Mesendoderm (in vitro differentiated cells): ENCODE measurements at regions not wholly inside any gene's neighbourhood (a gene's known extent, or its start where the extent isn't known, plus 50 kb on each side); places are given as distances from the start of the nearest gene placed in this dataset. TPM values are rescaled to one million over a fixed set of nuclear protein-coding genes. Genes with fewer than 3 reads are reported as not detected.
A peak's percentile ranks its signal among the peaks of the same experiment; 100 is the strongest.
"Not testable (repeated sequence)": the region's sequence is repeated elsewhere in the genome, so short reads cannot be mapped to it uniquely, and the experiment has no call there.

Experiments
- DNase-seq: peaks from one replicate; pipeline ENCODE4 v3.0.0; 2013
- H2AK5ac ChIP-seq: 2 replicates; pipeline ENCODE4 v1.6.1; 2013; ENCODE audit warnings: low read length, inconsistent platforms
- H2BK120ac ChIP-seq: 2 replicates; pipeline ENCODE4 v1.6.1; 2013; ENCODE audit warnings: low read depth, mild to moderate bottlenecking, low read length, moderate library complexity, mixed read lengths
- H2BK15ac ChIP-seq: replicated peaks from 2 replicates; pipeline ENCODE4 v1.6.1; 2013; ENCODE audit warnings: low read depth, mild to moderate bottlenecking, moderate library complexity
- H2BK5ac ChIP-seq: 2 replicates; pipeline ENCODE4 v1.6.1; 2013; ENCODE audit warnings: low read length, inconsistent platforms
- H3K18ac ChIP-seq: 2 replicates; pipeline ENCODE4 v1.6.1; 2013; ENCODE audit warnings: mild to moderate bottlenecking, low read length, mixed read lengths
- H3K23ac ChIP-seq: one replicate; pipeline ENCODE4 v1.6.1; 2013; ENCODE audit warnings: low read length
- H3K27ac ChIP-seq: 2 replicates; pipeline ENCODE4 v1.5.1; 2013; ENCODE audit warnings: low read depth, mild to moderate bottlenecking, inconsistent platforms, low read length, moderate library complexity
- H3K27me3 ChIP-seq: 2 replicates; pipeline ENCODE4 v1.6.1; 2013; ENCODE audit warnings: low read length, control low read depth, mild to moderate bottlenecking, inconsistent platforms; ENCODE audit not compliant: insufficient read depth, poor library complexity
- H3K36me3 ChIP-seq: 2 replicates; pipeline ENCODE4 v1.6.1; 2013; ENCODE audit warnings: low read length, inconsistent platforms; ENCODE audit not compliant: control insufficient read depth, insufficient read depth
- H3K4ac ChIP-seq: one replicate; pipeline ENCODE4 v1.6.1; 2013; ENCODE audit warnings: low read depth, mild to moderate bottlenecking, low read length, moderate library complexity
- H3K4me1 ChIP-seq: 2 replicates; pipeline ENCODE4 v1.6.1; 2013; ENCODE audit warnings: low read depth, low read length, inconsistent platforms; ENCODE audit not compliant: control insufficient read depth
- H3K4me2 ChIP-seq: 2 replicates; pipeline ENCODE4 v1.6.1; 2013; ENCODE audit warnings: low read length
- H3K4me3 ChIP-seq: 2 replicates; pipeline ENCODE4 v1.5.1; 2013; ENCODE audit warnings: mild to moderate bottlenecking, low read length
- H3K56ac ChIP-seq: one replicate; pipeline ENCODE4 v1.6.1; 2013; ENCODE audit warnings: low read length
- H3K79me1 ChIP-seq: 2 replicates; pipeline ENCODE4 v1.6.1; 2013; ENCODE audit warnings: low read length, inconsistent platforms
- H3K79me2 ChIP-seq: 2 replicates; pipeline ENCODE4 v1.6.1; 2013; ENCODE audit warnings: mild to moderate bottlenecking, low read length; ENCODE audit not compliant: control insufficient read depth, insufficient read depth
- H3K9ac ChIP-seq: 2 replicates; pipeline ENCODE4 v1.6.1; 2013; ENCODE audit warnings: low read length, inconsistent platforms
- H4K5ac ChIP-seq: one replicate; pipeline ENCODE4 v1.6.1; 2013; ENCODE audit warnings: low read length
- H4K8ac ChIP-seq: one replicate; pipeline ENCODE4 v1.6.1; 2013; ENCODE audit warnings: low read depth, mild to moderate bottlenecking, control low read depth, low read length, moderate library complexity
- WGBS: extraction: QIAGEN DNeasy Blood & Tissue Kit; methylation state at CpG from one replicate; pipeline ENCODE4 v1.1.7; 2013; ENCODE audit warnings: low lambda C conversion rate, missing lambda C conversion rate; ENCODE audit not compliant: insufficient coverage; ENCODE audit errors: extremely low coverage; 5-methylcytosine and 5-hydroxymethylcytosine counted together
- small RNA-seq: library from polyadenylated mRNA; stranded (forward); fragments of <200 nt; extraction: miRNeasy Mini kit (QIAGEN cat#:217004); gene quantifications from one replicate; pipeline ENCODE3, GENCODE V24; 2013; ENCODE audit not compliant: insufficient read depth

GRCh38 chr4:189881190-189881589 lies 59.5 kb upstream of the FRG1 start:
- H3K18ac ChIP-seq, H2BK15ac ChIP-seq, H2BK120ac ChIP-seq, H3K79me1 ChIP-seq, H2AK5ac ChIP-seq, H2BK5ac ChIP-seq, H3K27ac ChIP-seq, H3K56ac ChIP-seq, H3K79me2 ChIP-seq, H3K36me3 ChIP-seq, H3K4me1 ChIP-seq, H3K9ac ChIP-seq, H4K5ac ChIP-seq, H3K4me3 ChIP-seq, H3K23ac ChIP-seq, H3K4me2 ChIP-seq, H3K27me3 ChIP-seq, H3K4ac ChIP-seq, H4K8ac ChIP-seq: not testable (repeated sequence)
- no CpG with 5 or more reads among the region's 15 CpGs for whole genome bisulfite sequencing
- DNase-seq = peak; percentile 42

GRCh38 chr4:189888407-189888806 lies 52.3 kb upstream of the FRG1 start:
- H3K9ac ChIP-seq, H3K79me2 ChIP-seq, H3K4me2 ChIP-seq, H3K27ac ChIP-seq, H3K4ac ChIP-seq, H3K4me3 ChIP-seq, H3K79me1 ChIP-seq, H3K18ac ChIP-seq, H4K8ac ChIP-seq, H2BK15ac ChIP-seq, H4K5ac ChIP-seq, H2BK120ac ChIP-seq, H3K36me3 ChIP-seq, H3K4me1 ChIP-seq, H3K56ac ChIP-seq, H2BK5ac ChIP-seq, H3K23ac ChIP-seq, H3K27me3 ChIP-seq, H2AK5ac ChIP-seq: not testable (repeated sequence)
- DNase-seq = peak; percentile 4
- WGBS = no CpG with 5 or more reads among the region's 4 CpGs

Small RNA genes in the stretch of these regions (small RNA-seq; reads per million reads assigned to genes)
- gene RNU1-51P (not detected), gene RNU7-192P (not detected)
